ENCODE measurements at regions not wholly inside any gene's neighbourhood (a gene's known extent, or its start where the extent isn't known, plus 50 kb on each side); places are given as distances from the start of the nearest gene placed in this dataset.

- in situ Hi-C loops (cut with MboI; ENCODE audit: low sequenced_read_pairs) (no loop called here), dilution Hi-C loops (cut with HindIII; ENCODE audit: low sequenced_read_pairs, unreplicated experiment) (no loop called here), intact Hi-C loops (cut with micrococcal nuclease) (no loop called here)
- Histone ChIP-seq H3K4ac (ENCODE audit: low read depth, low read length) (no peak overlapping the region), H2BK5ac (ENCODE audit: low read depth, low read length, poor library complexity, severe bottlenecking) (no peak overlapping the region), H2BK120ac (ENCODE audit: low read depth, low read length) (no peak overlapping the region), H2AFZ (replicated peaks; ENCODE audit: low read length, poor library complexity) (no peak overlapping the region), H3K27ac (ENCODE audit: insufficient read depth, low read length) (no peak overlapping the region), H2AK9ac (replicated peaks; ENCODE audit: low read depth, low read length, poor library complexity) (no peak overlapping the region), H3K36me3 (ENCODE audit: control insufficient read depth, insufficient read depth, low read length) (no peaks in the 10 kb centered on the region), H4K20me1 (ENCODE audit: insufficient read depth, low read length) (no peaks in the 10 kb centered on the region), H2BK15ac (ENCODE audit: low read depth, low read length) (no peak overlapping the region), H3K56ac (ENCODE audit: extremely low read depth, insufficient read depth, low read length) (no peak overlapping the region), H3K14ac (replicated peaks; ENCODE audit: low read depth, low read length) (no peak overlapping the region), H3K18ac (ENCODE audit: low read depth, low read length) (no peak overlapping the region), H4K5ac (ENCODE audit: low read depth, low read length) (no peak overlapping the region), H3K79me1 (ENCODE audit: low read depth in 1 of 2, low read length in 2 of 2) (no peaks in the 10 kb centered on the region), H4K8ac (ENCODE audit: low read depth in 2 of 2, low read length in 2 of 2) (no peak overlapping the region), H2AK5ac (ENCODE audit: low read depth, low read length) (no peak overlapping the region), H3K9me3 (ENCODE audit: control insufficient read depth, insufficient read depth, low read length) (no peaks in the 10 kb centered on the region), H3K4me2 (ENCODE audit: low read depth, low read length) (no peak overlapping the region), H3K4me3 (ENCODE audit: insufficient read depth, low read depth, low read length) (no peak overlapping the region), H4K91ac (ENCODE audit: insufficient read depth, low read depth, low read length) (no peak overlapping the region), H3K9ac (ENCODE audit: low read depth, low read length) (no peak overlapping the region), H3K23ac (ENCODE audit: low read depth, low read length) (no peak overlapping the region), H2BK20ac (ENCODE audit: low read depth, low read length) (no peak overlapping the region), H3K27me3 (ENCODE audit: control insufficient read depth, insufficient read depth, low read length) (peaks cover 2% of the 10 kb centered on the region), H3K9me1 (ENCODE audit: insufficient read depth, low read length) (no peaks in the 10 kb centered on the region), H3K4me1 (ENCODE audit: control insufficient read depth, insufficient read depth, low read length) (no peaks in the 10 kb centered on the region)
- TF ChIP-seq CTCF (conservative IDR thresholded peaks at IDR 0.05; ENCODE audit: low read depth, low read length) (0 out of 2 replicates have a peak, but pooled peaks have one; percentile 4), RAD21 (IDR thresholded peaks at IDR 0.05; ENCODE audit: low read length) (no peak), SMC3 (IDR thresholded peaks at IDR 0.05; ENCODE audit: low read depth, low read length) (no peak)
- CTCF ChIA-PET: no interaction called here
- POLR2A ChIA-PET (ENCODE audit: unreplicated experiment): no interaction called here
- DNase-seq: no peak
- no CpG with 5 or more reads among the region's 1 CpG for WGBS, 2 experiments (ENCODE audit: extremely low coverage in 2 of 2, insufficient read length in 1 of 2)
- no TSS peak for BruUV-seq (replicated peaks)
- ATAC-seq (ENCODE audit: low read depth): no peak
Measured at GRCh38 chr4:151530783-151531182, 121.8 kb downstream of the FHIP1A start.

Data from IMR-90 (cell line).